Panc1 (cell line): ENCODE measurements at regions not wholly inside any gene's neighbourhood (a gene's known extent, or its start where the extent isn't known, plus 50 kb on each side); places are given as distances from the start of the nearest gene placed in this dataset.

Experiments used
- POLR2AphosphoS5 ChIP-seq: IDR thresholded peaks from 2 replicates; pipeline ENCODE4 v1.6.1; 2012; ENCODE audit warnings: mild to moderate bottlenecking, low read depth, low read length, moderate library complexity
- SIN3A ChIP-seq: IDR thresholded peaks from 2 replicates; pipeline ENCODE4 v1.6.1; 2012; ENCODE audit warnings: low read depth, mild to moderate bottlenecking, low read length, moderate library complexity, borderline replicate concordance; ENCODE audit not compliant: insufficient read depth
- TCF7L2 ChIP-seq: IDR thresholded peaks from 2 replicates; pipeline ENCODE4 v1.6.1; 2011; ENCODE audit warnings: mild to moderate bottlenecking, low read depth, low read length, inconsistent platforms
- TF ChIP-seq, protein P1 (sequence below): fragments of 450-650 bp; IDR thresholded peaks from 2 replicates; pipeline ENCODE4 v1.5.1; 2017; ENCODE audit warnings: mild to moderate bottlenecking
- TF ChIP-seq, protein P2 (sequence below), 2 experiments: IDR thresholded peaks; 2 replicates each; pipeline ENCODE4 v1.6.1; 2011 to 2012; ENCODE audit warnings: low read depth in 2 of 2, control low read depth in 1 of 2, low read length in 1 of 2, mild to moderate bottlenecking in 1 of 2, moderate library complexity in 1 of 2; ENCODE audit not compliant: insufficient read depth in 1 of 2

GRCh38 chr22:17281440-17281841, 62.2 kb upstream of the ADA2 start:
- TF ChIP-seq, protein P1, sequence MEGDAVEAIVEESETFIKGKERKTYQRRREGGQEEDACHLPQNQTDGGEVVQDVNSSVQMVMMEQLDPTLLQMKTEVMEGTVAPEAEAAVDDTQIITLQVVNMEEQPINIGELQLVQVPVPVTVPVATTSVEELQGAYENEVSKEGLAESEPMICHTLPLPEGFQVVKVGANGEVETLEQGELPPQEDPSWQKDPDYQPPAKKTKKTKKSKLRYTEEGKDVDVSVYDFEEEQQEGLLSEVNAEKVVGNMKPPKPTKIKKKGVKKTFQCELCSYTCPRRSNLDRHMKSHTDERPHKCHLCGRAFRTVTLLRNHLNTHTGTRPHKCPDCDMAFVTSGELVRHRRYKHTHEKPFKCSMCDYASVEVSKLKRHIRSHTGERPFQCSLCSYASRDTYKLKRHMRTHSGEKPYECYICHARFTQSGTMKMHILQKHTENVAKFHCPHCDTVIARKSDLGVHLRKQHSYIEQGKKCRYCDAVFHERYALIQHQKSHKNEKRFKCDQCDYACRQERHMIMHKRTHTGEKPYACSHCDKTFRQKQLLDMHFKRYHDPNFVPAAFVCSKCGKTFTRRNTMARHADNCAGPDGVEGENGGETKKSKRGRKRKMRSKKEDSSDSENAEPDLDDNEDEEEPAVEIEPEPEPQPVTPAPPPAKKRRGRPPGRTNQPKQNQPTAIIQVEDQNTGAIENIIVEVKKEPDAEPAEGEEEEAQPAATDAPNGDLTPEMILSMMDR, result no peak
- TF ChIP-seq, protein P2, sequence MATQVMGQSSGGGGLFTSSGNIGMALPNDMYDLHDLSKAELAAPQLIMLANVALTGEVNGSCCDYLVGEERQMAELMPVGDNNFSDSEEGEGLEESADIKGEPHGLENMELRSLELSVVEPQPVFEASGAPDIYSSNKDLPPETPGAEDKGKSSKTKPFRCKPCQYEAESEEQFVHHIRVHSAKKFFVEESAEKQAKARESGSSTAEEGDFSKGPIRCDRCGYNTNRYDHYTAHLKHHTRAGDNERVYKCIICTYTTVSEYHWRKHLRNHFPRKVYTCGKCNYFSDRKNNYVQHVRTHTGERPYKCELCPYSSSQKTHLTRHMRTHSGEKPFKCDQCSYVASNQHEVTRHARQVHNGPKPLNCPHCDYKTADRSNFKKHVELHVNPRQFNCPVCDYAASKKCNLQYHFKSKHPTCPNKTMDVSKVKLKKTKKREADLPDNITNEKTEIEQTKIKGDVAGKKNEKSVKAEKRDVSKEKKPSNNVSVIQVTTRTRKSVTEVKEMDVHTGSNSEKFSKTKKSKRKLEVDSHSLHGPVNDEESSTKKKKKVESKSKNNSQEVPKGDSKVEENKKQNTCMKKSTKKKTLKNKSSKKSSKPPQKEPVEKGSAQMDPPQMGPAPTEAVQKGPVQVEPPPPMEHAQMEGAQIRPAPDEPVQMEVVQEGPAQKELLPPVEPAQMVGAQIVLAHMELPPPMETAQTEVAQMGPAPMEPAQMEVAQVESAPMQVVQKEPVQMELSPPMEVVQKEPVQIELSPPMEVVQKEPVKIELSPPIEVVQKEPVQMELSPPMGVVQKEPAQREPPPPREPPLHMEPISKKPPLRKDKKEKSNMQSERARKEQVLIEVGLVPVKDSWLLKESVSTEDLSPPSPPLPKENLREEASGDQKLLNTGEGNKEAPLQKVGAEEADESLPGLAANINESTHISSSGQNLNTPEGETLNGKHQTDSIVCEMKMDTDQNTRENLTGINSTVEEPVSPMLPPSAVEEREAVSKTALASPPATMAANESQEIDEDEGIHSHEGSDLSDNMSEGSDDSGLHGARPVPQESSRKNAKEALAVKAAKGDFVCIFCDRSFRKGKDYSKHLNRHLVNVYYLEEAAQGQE (IDR thresholded peaks at IDR 0.05; ENCODE audit: insufficient read depth in 1 of 2, low read depth in 2 of 2, low read length in 1 of 2), result no peak
- no peak for TF ChIP-seq POLR2AphosphoS5
- no peak for TF ChIP-seq TCF7L2
- no peak for TF ChIP-seq SIN3A
